GM23248 (cell line): ENCODE measurements at regions not wholly inside any gene's neighbourhood (a gene's known extent, or its start where the extent isn't known, plus 50 kb on each side); places are given as distances from the start of the nearest gene placed in this dataset.

Experiments
- EZH2 ChIP-seq: fragments of 200-600 bp; sonication (generic); IDR thresholded peaks from 2 replicates; pipeline ENCODE4 v1.6.1; 2018; ENCODE audit warnings: antibody characterized with exemption, mild to moderate bottlenecking; ENCODE audit not compliant: insufficient read depth, poor library complexity, severe bottlenecking
- EZH2phosphoT487 ChIP-seq: fragments of 200-600 bp; sonication (generic); IDR thresholded peaks from 2 replicates; pipeline ENCODE4 v1.6.1; 2018; ENCODE audit warnings: antibody characterized with exemption, moderate library complexity, mild to moderate bottlenecking, low read depth; ENCODE audit not compliant: insufficient read depth

DNA sequence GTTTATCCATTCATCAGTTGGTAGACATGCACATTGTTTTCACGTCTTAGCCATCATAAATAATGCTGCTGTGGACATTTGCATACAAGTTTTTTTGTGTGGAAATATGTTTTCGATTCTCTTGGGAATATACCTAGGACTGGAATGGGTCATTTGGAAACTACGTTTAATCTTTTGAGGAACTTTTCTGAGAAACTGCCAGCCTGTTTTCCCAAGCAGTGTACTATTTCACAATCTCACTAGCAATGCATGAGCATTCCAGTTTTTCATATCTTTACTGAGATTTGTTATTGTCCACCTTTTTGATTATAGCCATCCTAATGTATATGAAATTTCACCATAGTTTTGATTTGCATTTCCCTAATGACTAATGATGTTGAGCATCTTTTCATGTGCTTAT, 95.7 kb upstream of the JAZF1 start:
- TF ChIP-seq EZH2 (no peak), EZH2phosphoT487 (no peak)
